ENCODE measurements at regions not wholly inside any gene's neighbourhood (a gene's known extent, or its start where the extent isn't known, plus 50 kb on each side); places are given as distances from the start of the nearest gene placed in this dataset.

DNA sequence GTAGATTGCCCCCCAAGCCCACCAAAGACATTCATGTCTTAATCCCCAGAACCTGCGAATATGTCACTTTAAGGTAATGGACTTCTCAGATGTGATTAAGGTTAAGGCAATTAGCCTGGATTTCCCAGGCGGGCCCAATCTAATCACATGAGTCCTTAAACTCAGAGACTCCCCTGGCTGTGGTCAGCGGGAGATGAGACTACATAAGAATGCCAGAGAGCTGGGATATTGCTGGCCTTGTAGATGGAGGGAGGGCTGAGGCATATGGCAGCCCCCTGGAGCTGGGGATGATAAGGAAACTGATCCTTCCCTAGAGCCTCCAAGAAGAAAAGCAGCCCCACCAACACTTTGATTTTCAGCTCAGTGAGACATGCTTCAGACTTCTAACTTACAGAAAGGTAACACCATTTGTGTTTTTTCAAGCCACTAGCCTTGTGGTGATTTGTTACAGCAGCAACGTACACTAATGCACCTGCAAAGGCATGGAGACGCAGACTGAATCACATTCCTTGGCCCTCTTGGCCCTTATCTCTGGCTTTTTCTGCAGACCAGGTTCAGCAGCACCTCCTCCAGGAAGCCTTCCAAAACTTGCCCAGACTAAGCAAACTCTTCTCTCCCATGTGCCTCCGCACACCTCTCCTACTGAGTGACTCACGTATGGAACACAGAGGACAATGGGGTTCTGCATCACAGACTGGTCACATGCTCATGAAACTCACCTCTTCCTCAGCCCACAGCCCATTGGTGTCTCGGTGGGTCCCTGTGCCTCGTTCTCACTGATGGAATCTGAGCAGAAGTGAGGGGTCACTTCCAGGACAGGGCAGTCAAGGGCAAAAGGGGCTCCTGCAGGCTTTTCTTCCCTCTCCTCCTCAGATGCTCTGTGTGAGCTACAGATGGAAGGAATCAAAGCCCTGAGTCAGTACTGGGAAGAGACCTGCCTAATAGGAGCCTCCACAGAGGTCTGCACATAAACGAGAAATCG, 86.3 kb upstream of the HMGXB4 start:
- TF ChIP-seq, protein P1, sequence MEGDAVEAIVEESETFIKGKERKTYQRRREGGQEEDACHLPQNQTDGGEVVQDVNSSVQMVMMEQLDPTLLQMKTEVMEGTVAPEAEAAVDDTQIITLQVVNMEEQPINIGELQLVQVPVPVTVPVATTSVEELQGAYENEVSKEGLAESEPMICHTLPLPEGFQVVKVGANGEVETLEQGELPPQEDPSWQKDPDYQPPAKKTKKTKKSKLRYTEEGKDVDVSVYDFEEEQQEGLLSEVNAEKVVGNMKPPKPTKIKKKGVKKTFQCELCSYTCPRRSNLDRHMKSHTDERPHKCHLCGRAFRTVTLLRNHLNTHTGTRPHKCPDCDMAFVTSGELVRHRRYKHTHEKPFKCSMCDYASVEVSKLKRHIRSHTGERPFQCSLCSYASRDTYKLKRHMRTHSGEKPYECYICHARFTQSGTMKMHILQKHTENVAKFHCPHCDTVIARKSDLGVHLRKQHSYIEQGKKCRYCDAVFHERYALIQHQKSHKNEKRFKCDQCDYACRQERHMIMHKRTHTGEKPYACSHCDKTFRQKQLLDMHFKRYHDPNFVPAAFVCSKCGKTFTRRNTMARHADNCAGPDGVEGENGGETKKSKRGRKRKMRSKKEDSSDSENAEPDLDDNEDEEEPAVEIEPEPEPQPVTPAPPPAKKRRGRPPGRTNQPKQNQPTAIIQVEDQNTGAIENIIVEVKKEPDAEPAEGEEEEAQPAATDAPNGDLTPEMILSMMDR (conservative IDR thresholded peaks at IDR 0.05; ENCODE audit: low read depth in 2 of 2), result no peak
- TF ChIP-seq EZH2 (IDR thresholded peaks at IDR 0.05; ENCODE audit: low read depth, unreplicated experiment) (no peak), POLR2AphosphoS5 (IDR thresholded peaks at IDR 0.05; ENCODE audit: low read depth) (no peak), STAT1 (IDR thresholded peaks at IDR 0.05; ENCODE audit: unreplicated experiment) (no peak), ZNF114 (CRISPR knock-in tag; IDR thresholded peaks at IDR 0.05) (no peak), EZH2phosphoT487 (IDR thresholded peaks at IDR 0.05; ENCODE audit: unreplicated experiment) (no peak)
- TF ChIP-seq, protein P2, sequence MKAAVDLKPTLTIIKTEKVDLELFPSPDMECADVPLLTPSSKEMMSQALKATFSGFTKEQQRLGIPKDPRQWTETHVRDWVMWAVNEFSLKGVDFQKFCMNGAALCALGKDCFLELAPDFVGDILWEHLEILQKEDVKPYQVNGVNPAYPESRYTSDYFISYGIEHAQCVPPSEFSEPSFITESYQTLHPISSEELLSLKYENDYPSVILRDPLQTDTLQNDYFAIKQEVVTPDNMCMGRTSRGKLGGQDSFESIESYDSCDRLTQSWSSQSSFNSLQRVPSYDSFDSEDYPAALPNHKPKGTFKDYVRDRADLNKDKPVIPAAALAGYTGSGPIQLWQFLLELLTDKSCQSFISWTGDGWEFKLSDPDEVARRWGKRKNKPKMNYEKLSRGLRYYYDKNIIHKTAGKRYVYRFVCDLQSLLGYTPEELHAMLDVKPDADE (IDR thresholded peaks at IDR 0.05), result no peak
